ENCODE measurements at regions not wholly inside any gene's neighbourhood (a gene's known extent, or its start where the extent isn't known, plus 50 kb on each side); places are given as distances from the start of the nearest gene placed in this dataset.

- peak; percentile 10 for DNase-seq
These were observed 1236.5 kb upstream of the TENM3 start for GRCh38 chr4:181006499-181007260.

- DNase-seq, result no peak
These were observed 1235.5 kb upstream of the TENM3 start for GRCh38 chr4:181007751-181008150.

GRCh38 chr4:181008164-181008563 lies 1235.0 kb upstream of the TENM3 start:
- DNase-seq, result peak; percentile 75

- no peak for DNase-seq
These were observed 1230.0 kb upstream of the TENM3 start for GRCh38 chr4:181013162-181013561.

- no peak for DNase-seq
These were observed 1226.2 kb upstream of the TENM3 start for GRCh38 chr4:181017038-181017437.

GRCh38 chr4:181018472-181018871 lies 1224.7 kb upstream of the TENM3 start:
- no peak for DNase-seq

- no peak for DNase-seq
These were observed 1224.3 kb upstream of the TENM3 start for GRCh38 chr4:181018913-181019312.

GRCh38 chr4:181020456-181020855 lies 1222.7 kb upstream of the TENM3 start:
- no peak for DNase-seq

- DNase-seq, result no peak
These were observed 1222.0 kb upstream of the TENM3 start for GRCh38 chr4:181021213-181021612.

GRCh38 chr4:181030135-181030921 lies 1212.9 kb upstream of the TENM3 start:
- DNase-seq, result peak; percentile 88

GRCh38 chr4:181030961-181031360 lies 1212.2 kb upstream of the TENM3 start:
- peak; percentile 57 for DNase-seq

- no peak for DNase-seq
These were observed 1199.7 kb upstream of the TENM3 start for GRCh38 chr4:181043486-181043885.

- no peak for DNase-seq
These were observed 1196.4 kb upstream of the TENM3 start for GRCh38 chr4:181046809-181047208.

- DNase-seq, result no peak
These were observed 1191.3 kb upstream of the TENM3 start for GRCh38 chr4:181051931-181052330.

GRCh38 chr4:181061787-181062186 lies 1181.4 kb upstream of the TENM3 start:
- no peak for DNase-seq

GRCh38 chr4:181063212-181063611 lies 1180.0 kb upstream of the TENM3 start:
- DNase-seq, result no peak

- DNase-seq, result peak; percentile 61
These were observed 1165.9 kb upstream of the TENM3 start for GRCh38 chr4:181077341-181077740.

- peak; percentile 49 for DNase-seq
These were observed 1165.0 kb upstream of the TENM3 start for GRCh38 chr4:181078196-181078595.

- peak; percentile 46 for DNase-seq
These were observed 1159.3 kb upstream of the TENM3 start for GRCh38 chr4:181083757-181084361.

GRCh38 chr4:181085557-181085956 lies 1157.6 kb upstream of the TENM3 start:
- peak; percentile 39 for DNase-seq

GRCh38 chr4:181105487-181105886 lies 1137.7 kb upstream of the TENM3 start:
- no peak for DNase-seq

- DNase-seq, result no peak
These were observed 1136.8 kb upstream of the TENM3 start for GRCh38 chr4:181106398-181106797.

- DNase-seq, result no peak
These were observed 1135.0 kb upstream of the TENM3 start for GRCh38 chr4:181108237-181108636.

- DNase-seq, result no peak
These were observed 1124.0 kb upstream of the TENM3 start for GRCh38 chr4:181119186-181119585.
